Duodenal mucosa (tissue), 2 donors: ENCODE measurements at regions not wholly inside any gene's neighbourhood (a gene's known extent, or its start where the extent isn't known, plus 50 kb on each side); places are given as distances from the start of the nearest gene placed in this dataset.

ENCODE experiments used
- H3K27ac ChIP-seq: one replicate; pipeline ENCODE4 v1.7.0; 2013; ENCODE audit warnings: low read depth, low read length
- H3K27me3 ChIP-seq, 2 donors: one replicate each; pipeline ENCODE4 v1.7.0; 2013; ENCODE audit warnings: low read length in 2 of 2, control low read depth in 1 of 2; ENCODE audit not compliant: insufficient read depth in 2 of 2, control insufficient read depth in 1 of 2
- H3K36me3 ChIP-seq, 2 donors: one replicate each; pipeline ENCODE4 v1.7.0; 2013; ENCODE audit warnings: low read length in 2 of 2, control low read depth in 1 of 2; ENCODE audit not compliant: insufficient read depth in 2 of 2, control insufficient read depth in 1 of 2
- H3K4me1 ChIP-seq, 2 donors: one replicate each; pipeline ENCODE4 v1.7.0; 2013; ENCODE audit warnings: low read length in 2 of 2, control low read depth in 1 of 2; ENCODE audit not compliant: insufficient read depth in 2 of 2, control insufficient read depth in 1 of 2
- H3K4me3 ChIP-seq, 2 donors: one replicate each; pipeline ENCODE4 v1.7.0; 2013; ENCODE audit warnings: low read length in 2 of 2, low read depth in 1 of 2
- H3K9ac ChIP-seq, 2 donors: one replicate each; pipeline ENCODE4 v1.7.0; 2013; ENCODE audit warnings: low read length in 2 of 2, low read depth in 1 of 2
- H3K9me3 ChIP-seq, 2 donors: one replicate each; pipeline ENCODE4 v1.7.0; 2013; ENCODE audit warnings: low read length in 2 of 2, control low read depth in 1 of 2; ENCODE audit not compliant: control insufficient read depth in 1 of 2

- Histone ChIP-seq H3K9ac (no peak overlapping the region), H3K4me3 (no peak overlapping the region), H3K36me3 (no peaks in the 10 kb centered on the region), H3K4me1 (no peaks in the 10 kb centered on the region), H3K27me3 (no peaks in the 10 kb centered on the region), H3K9me3 (no peaks in the 10 kb centered on the region), H3K27ac (no peak overlapping the region)
These were observed 52.5 kb upstream of the SLC14A2 start for GRCh38 chr18:45562567-45563479.

- Histone ChIP-seq H3K27ac (no peak overlapping the region), H3K9ac (no peak overlapping the region), H3K4me3 (no peak overlapping the region), H3K9me3 (no peaks in the 10 kb centered on the region), H3K27me3 (no peaks in the 10 kb centered on the region), H3K36me3 (no peaks in the 10 kb centered on the region), H3K4me1 (peaks cover 10 to 16% of the 10 kb centered on the region in 2 donors)
These were observed 49.9 kb upstream of the SLC14A2 start for GRCh38 chr18:45565280-45565970.
